HG02588 (cell line): ENCODE measurements at regions not wholly inside any gene's neighbourhood (a gene's known extent, or its start where the extent isn't known, plus 50 kb on each side); places are given as distances from the start of the nearest gene placed in this dataset.
"Not testable (repeated sequence)": the region's sequence is repeated elsewhere in the genome, so short reads cannot be mapped to it uniquely, and the experiment has no call there.

Experiments
- ATAC-seq: cut with Tn5 transposase; IDR thresholded peaks from one replicate; pipeline ENCODE4 v1.9.1; 2021; ENCODE audit warnings: mild to moderate bottlenecking, moderate library complexity; ENCODE audit not compliant: unreplicated experiment

GRCh38 chr3:15851735-15852134, 54.0 kb upstream of the ANKRD28 start:
- ATAC-seq, result no peak

- ATAC-seq, result peak; percentile 56
Observed at GRCh38 chr3:15858547-15859506, 61.0 kb upstream of the ANKRD28 start.

- ATAC-seq, result peak; percentile 85
Observed at GRCh38 chr3:15859507-15860013, 61.8 kb upstream of the ANKRD28 start.

GRCh38 chr3:15860014-15860934, 62.5 kb upstream of the ANKRD28 start:
- ATAC-seq, result peak; percentile 48

GRCh38 chr3:15861163-15861562, 63.4 kb upstream of the ANKRD28 start:
- ATAC-seq, result no peak

GRCh38 chr3:15872807-15873206, 75.0 kb upstream of the ANKRD28 start:
- no peak for ATAC-seq

GRCh38 chr3:15873415-15873814, 75.6 kb upstream of the ANKRD28 start:
- no peak for ATAC-seq

- ATAC-seq, result no peak
Observed at GRCh38 chr3:15875016-15875689, 77.4 kb upstream of the ANKRD28 start.

- no peak for ATAC-seq
Observed at GRCh38 chr3:15876669-15877068, 78.9 kb upstream of the ANKRD28 start.

- ATAC-seq, result no peak
Observed at GRCh38 chr3:15877813-15878212, 80.0 kb upstream of the ANKRD28 start.

GRCh38 chr3:15879787-15880186, 82.0 kb upstream of the ANKRD28 start:
- ATAC-seq, result not testable (repeated sequence)

GRCh38 chr3:15882577-15882976, 84.8 kb upstream of the ANKRD28 start:
- ATAC-seq, result no peak

- no peak for ATAC-seq
Observed at GRCh38 chr3:15884132-15884531, 86.4 kb upstream of the ANKRD28 start.

GRCh38 chr3:15886521-15886920, 88.7 kb upstream of the ANKRD28 start:
- ATAC-seq, result no peak

- no peak for ATAC-seq
Observed at GRCh38 chr3:15887261-15887660, 89.5 kb upstream of the ANKRD28 start.

GRCh38 chr3:15889936-15890335, 92.2 kb upstream of the ANKRD28 start:
- no peak for ATAC-seq

GRCh38 chr3:15892311-15893227, 94.8 kb upstream of the ANKRD28 start:
- no peak for ATAC-seq

GRCh38 chr3:15894382-15894781, 96.6 kb upstream of the ANKRD28 start:
- no peak for ATAC-seq

GRCh38 chr3:15896500-15896899, 98.7 kb upstream of the ANKRD28 start:
- ATAC-seq, result no peak

- no peak for ATAC-seq
Observed at GRCh38 chr3:15899388-15899787, 101.6 kb upstream of the ANKRD28 start.
